Lower lobe of right lung (tissue), 2 donors: ENCODE measurements at regions not wholly inside any gene's neighbourhood (a gene's known extent, or its start where the extent isn't known, plus 50 kb on each side); places are given as distances from the start of the nearest gene placed in this dataset.

Experiments used
- ATAC-seq, 2 donors: fragments of 200-7000 bp; cut with Tn5 transposase; one replicate each; pipeline ENCODE4 v1.9.1; 2020 to 2022; ENCODE audit warnings: mild to moderate bottlenecking in 2 of 2, moderate library complexity in 2 of 2
- DNase-seq: peaks from one replicate; pipeline ENCODE4 v3.0.0-alpha.2; 2020
- H3K27ac ChIP-seq: fragments of 200-600 bp; one replicate; pipeline ENCODE4 v1.8.0; 2022
- H3K27me3 ChIP-seq: fragments of 200-600 bp; one replicate; pipeline ENCODE4 v1.8.0; 2022; ENCODE audit warnings: low read depth
- H3K36me3 ChIP-seq: fragments of 200-600 bp; one replicate; pipeline ENCODE4 v1.8.0; 2022; ENCODE audit warnings: mild to moderate bottlenecking
- H3K4me1 ChIP-seq: fragments of 200-600 bp; one replicate; pipeline ENCODE4 v1.8.0; 2022
- H3K4me3 ChIP-seq: fragments of 200-600 bp; one replicate; pipeline ENCODE4 v1.8.0; 2022; ENCODE audit warnings: mild to moderate bottlenecking
- H3K9me3 ChIP-seq: fragments of 200-600 bp; one replicate; pipeline ENCODE4 v1.8.0; 2022
- CTCF ChIP-seq: fragments of 200-600 bp; IDR thresholded peaks from one replicate; pipeline ENCODE4 v1.8.0; 2022; ENCODE audit warnings: antibody characterized with exemption, mild to moderate bottlenecking
- intact Hi-C: fragments of 100-400 bp; cut with DNase I; formaldehyde crosslinking; loops from one replicate; pipeline ENCODE4 v1.11.0; 2022
- donor health status: DM: no; HTN: yes; CAD: no; lungs with severe emphysema.

DNA sequence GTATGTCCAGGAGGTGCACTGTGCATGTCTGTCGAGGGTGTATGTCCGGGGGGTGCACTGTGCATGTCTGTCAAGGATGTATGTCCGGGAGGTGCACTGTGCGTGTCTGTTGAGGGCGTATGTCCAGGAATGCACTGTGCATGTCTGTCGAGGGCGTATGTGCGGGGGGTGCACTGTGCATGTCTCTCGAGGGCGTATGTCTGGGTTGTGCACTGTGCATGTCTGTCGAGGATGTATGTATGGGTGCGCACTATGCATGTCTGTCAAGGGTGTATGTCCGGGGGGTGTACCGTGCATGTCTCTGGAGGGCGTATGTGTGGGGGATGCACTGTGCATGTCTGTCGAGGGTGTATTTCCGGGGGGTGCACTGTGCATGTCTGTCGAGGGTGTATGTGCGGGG lies 249.3 kb upstream of the MYT1L start:
- Histone ChIP-seq H3K4me3 (no peak overlapping the region), H3K9me3 (no peaks in the 10 kb centered on the region), H3K36me3 (no peaks in the 10 kb centered on the region), H3K27me3 (no peaks in the 10 kb centered on the region), H3K4me1 (no peaks in the 10 kb centered on the region), H3K27ac (no peak overlapping the region)
- ATAC-seq (no peak), DNase-seq (no peak)
- no peak for TF ChIP-seq CTCF
- intact Hi-C loops, result no loop called here

DNA sequence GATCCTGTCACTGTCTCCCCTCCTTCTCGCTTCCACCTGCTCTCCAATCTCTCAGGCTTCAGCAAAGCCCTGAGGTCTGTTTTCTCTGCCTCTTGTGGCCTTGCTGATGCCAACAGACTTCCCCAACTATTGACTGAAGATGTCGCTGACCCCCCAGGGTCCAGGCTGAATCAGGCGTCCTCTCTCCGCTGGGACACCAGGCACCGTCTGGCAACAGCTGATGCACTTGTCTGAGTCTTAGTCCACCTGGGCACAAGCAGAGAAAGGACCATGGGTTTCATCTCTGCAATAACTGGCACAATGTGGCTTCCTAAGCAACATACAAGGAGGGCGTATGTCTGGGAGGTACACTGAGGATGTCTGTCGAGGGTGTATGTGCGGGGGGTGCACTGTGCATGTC lies 248.7 kb upstream of the MYT1L start:
- Histone ChIP-seq H3K27ac (no peak overlapping the region), H3K9me3 (no peaks in the 10 kb centered on the region), H3K4me1 (no peaks in the 10 kb centered on the region), H3K4me3 (no peak overlapping the region), H3K36me3 (no peaks in the 10 kb centered on the region), H3K27me3 (no peaks in the 10 kb centered on the region)
- intact Hi-C loops, result no loop called here
- no peak for TF ChIP-seq CTCF
- ATAC-seq (no peak), DNase-seq (no peak)

DNA sequence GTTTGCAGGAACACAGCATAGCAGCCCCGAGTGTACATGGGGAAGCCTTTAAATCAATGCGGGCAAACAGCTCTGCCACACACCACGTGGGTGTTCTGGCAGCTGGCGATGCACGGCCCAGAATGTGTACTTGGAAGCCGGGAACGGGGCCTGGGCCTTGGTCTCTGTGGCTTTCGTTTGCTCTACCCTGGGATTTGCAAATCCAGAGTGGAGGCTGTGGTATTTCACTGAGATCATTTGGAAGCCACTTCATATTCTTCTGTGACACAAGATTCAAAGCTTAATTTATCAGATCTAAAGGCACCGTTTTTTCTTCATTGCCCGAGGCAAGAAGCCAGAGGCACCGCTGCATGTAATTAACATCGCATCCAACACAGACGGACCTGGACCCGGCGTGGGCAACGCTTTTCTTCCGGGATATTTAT lies 246.3 kb upstream of the MYT1L start:
- ATAC-seq, result no peak
- H3K9me3 ChIP-seq, result no peaks in the 10 kb centered on the region
- intact Hi-C loops, result no loop called here

GRCh38 chr2:2575870-2576386 lies 244.9 kb upstream of the MYT1L start:
- TF ChIP-seq CTCF, result no peak
- H3K36me3 ChIP-seq, result no peaks in the 10 kb centered on the region
- no peak for DNase-seq
- intact Hi-C loops, result no loop called here
- no peaks in the 10 kb centered on the region for H3K27me3 ChIP-seq
- H3K4me1 ChIP-seq, result no peaks in the 10 kb centered on the region
- no peaks in the 10 kb centered on the region for H3K9me3 ChIP-seq
- H3K4me3 ChIP-seq, result no peak overlapping the region
- no peak for ATAC-seq
- H3K27ac ChIP-seq, result no peak overlapping the region

More for the DNA sequence above, 246.3 kb upstream of the MYT1L start:
- Histone ChIP-seq H3K27ac (no peak overlapping the region), H3K27me3 (no peaks in the 10 kb centered on the region), H3K36me3 (no peaks in the 10 kb centered on the region), H3K4me3 (no peak overlapping the region), H3K4me1 (no peaks in the 10 kb centered on the region)
- no peak for DNase-seq
- no peak for TF ChIP-seq CTCF

DNA sequence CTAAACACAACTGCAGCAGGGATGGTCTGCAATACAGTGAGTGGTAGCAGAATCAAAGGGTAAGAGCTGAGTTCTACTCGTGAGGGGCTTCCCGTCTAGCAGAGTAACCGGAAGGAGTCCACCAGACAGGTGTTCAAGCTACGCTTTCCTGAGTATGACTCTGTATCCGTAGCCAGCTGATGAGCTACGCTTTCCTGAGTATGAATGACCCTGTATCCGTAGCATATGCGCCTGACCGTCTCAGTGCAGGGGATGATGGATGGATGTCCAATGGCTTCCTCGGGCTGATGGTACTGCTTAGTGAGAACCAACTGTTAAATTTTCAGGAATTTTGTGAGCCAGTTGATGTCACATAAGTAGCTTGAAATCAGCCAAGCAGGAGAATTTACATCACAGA lies 244.1 kb upstream of the MYT1L start:
- no peaks in the 10 kb centered on the region for H3K27me3 ChIP-seq
- DNase-seq, result no peak
- ATAC-seq, result no peak
- H3K4me3 ChIP-seq, result no peak overlapping the region
- no peak overlapping the region for H3K27ac ChIP-seq
- H3K36me3 ChIP-seq, result no peaks in the 10 kb centered on the region
- H3K9me3 ChIP-seq, result no peaks in the 10 kb centered on the region
- intact Hi-C loops, result no loop called here
- no peak for TF ChIP-seq CTCF
- no peaks in the 10 kb centered on the region for H3K4me1 ChIP-seq
